C4-2B (cell line): ENCODE measurements at regions not wholly inside any gene's neighbourhood (a gene's known extent, or its start where the extent isn't known, plus 50 kb on each side); places are given as distances from the start of the nearest gene placed in this dataset.

Experiments used
- ZFX ChIP-seq: fragments of 450-650 bp; IDR thresholded peaks from 2 replicates; pipeline ENCODE4 v1.6.1; 2017
- TF ChIP-seq, protein P1 (sequence below): fragments of 450-650 bp; conservative IDR thresholded peaks from 2 replicates; pipeline ENCODE4 v1.5.1; 2017; ENCODE audit warnings: mild to moderate bottlenecking

- TF ChIP-seq, protein P1, sequence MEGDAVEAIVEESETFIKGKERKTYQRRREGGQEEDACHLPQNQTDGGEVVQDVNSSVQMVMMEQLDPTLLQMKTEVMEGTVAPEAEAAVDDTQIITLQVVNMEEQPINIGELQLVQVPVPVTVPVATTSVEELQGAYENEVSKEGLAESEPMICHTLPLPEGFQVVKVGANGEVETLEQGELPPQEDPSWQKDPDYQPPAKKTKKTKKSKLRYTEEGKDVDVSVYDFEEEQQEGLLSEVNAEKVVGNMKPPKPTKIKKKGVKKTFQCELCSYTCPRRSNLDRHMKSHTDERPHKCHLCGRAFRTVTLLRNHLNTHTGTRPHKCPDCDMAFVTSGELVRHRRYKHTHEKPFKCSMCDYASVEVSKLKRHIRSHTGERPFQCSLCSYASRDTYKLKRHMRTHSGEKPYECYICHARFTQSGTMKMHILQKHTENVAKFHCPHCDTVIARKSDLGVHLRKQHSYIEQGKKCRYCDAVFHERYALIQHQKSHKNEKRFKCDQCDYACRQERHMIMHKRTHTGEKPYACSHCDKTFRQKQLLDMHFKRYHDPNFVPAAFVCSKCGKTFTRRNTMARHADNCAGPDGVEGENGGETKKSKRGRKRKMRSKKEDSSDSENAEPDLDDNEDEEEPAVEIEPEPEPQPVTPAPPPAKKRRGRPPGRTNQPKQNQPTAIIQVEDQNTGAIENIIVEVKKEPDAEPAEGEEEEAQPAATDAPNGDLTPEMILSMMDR = no peak
- TF ChIP-seq ZFX = no peak
Observed at GRCh38 chr15:97140216-97140615, 809.7 kb downstream of the NR2F2 start.
